Heart left ventricle (tissue), 16 donors: ENCODE measurements at regions not wholly inside any gene's neighbourhood (a gene's known extent, or its start where the extent isn't known, plus 50 kb on each side); places are given as distances from the start of the nearest gene placed in this dataset.

ENCODE experiments used
- ATAC-seq, 4 donors: fragments of 200-7000 bp; cut with Tn5 transposase; one replicate each; pipeline ENCODE4 v1.9.1; 2020 to 2022; ENCODE audit warnings: moderate library complexity in 4 of 4, mild to moderate bottlenecking in 3 of 4, moderate number of reproducible peaks in 1 of 4
- DNase-seq, 5 donors: peaks; one replicate each; pipeline ENCODE4 v3.0.0-alpha.2; 2020
- H3K27ac ChIP-seq, 12 donors: fragments of 200-600 bp; sonication (generic) in 4 of 12; one replicate each; pipeline versions ENCODE4 v1.5.0 to v1.8.0; 2016 to 2022; ENCODE audit warnings: mild to moderate bottlenecking in 2 of 12
- H3K27me3 ChIP-seq, 9 donors: fragments of 200-600 bp; sonication (generic) in 2 of 9; one replicate each; pipeline versions ENCODE4 v1.5.1 to v1.8.0; 2016 to 2022; ENCODE audit warnings: mild to moderate bottlenecking in 3 of 9
- H3K36me3 ChIP-seq, 9 donors: fragments of 200-600 bp; sonication (generic) in 2 of 9; one replicate each; pipeline versions ENCODE4 v1.5.0 to v1.8.0; 2018 to 2022; ENCODE audit warnings: mild to moderate bottlenecking in 2 of 9
- H3K4me1 ChIP-seq, 12 donors: fragments of 200-600 bp; sonication (generic) in 4 of 12; one replicate each; pipeline versions ENCODE4 v1.5.0 to v1.8.0; 2016 to 2022; ENCODE audit warnings: mild to moderate bottlenecking in 3 of 12
- H3K4me3 ChIP-seq, 12 donors: fragments of 200-600 bp; sonication (generic) in 4 of 12; one replicate each; pipeline versions ENCODE4 v1.5.0 to v1.8.0; 2017 to 2022; ENCODE audit warnings: mild to moderate bottlenecking in 9 of 12, moderate library complexity in 4 of 12
- H3K9me3 ChIP-seq, 12 donors: fragments of 200-600 bp; sonication (generic) in 4 of 12; one replicate each; pipeline versions ENCODE4 v1.5.0 to v1.8.0; 2016 to 2022; ENCODE audit warnings: mild to moderate bottlenecking in 1 of 12
- POLR2A ChIP-seq, 2 donors: fragments of 450-650 bp; IDR thresholded peaks; one replicate each; pipeline ENCODE4 v1.6.1; 2017; ENCODE audit warnings: antibody characterized with exemption in 2 of 2, mild to moderate bottlenecking in 2 of 2, moderate library complexity in 2 of 2
- WGBS, 4 donors: extraction: QIAGEN DNeasy Blood & Tissue Kit in 2 of 4; methylation state at CpG; one replicate each; pipeline versions ENCODE4 v1.1.5 to v1.1.7; 2013 to 2018; 5-methylcytosine and 5-hydroxymethylcytosine counted together
- intact Hi-C, 10 donors: fragments of 100-400 bp; cut with DNase I; formaldehyde crosslinking; loops; one replicate each; pipeline versions ENCODE4 v1.11.1 to v1.14.2; 2022
- TF ChIP-seq, protein P1 (sequence below), 12 donors: fragments of 200-600 bp; sonication (generic) in 4 of 12; IDR thresholded peaks; one replicate each; pipeline versions ENCODE4 v1.5.0 to v1.8.0; 2018 to 2022; ENCODE audit warnings: antibody characterized with exemption in 12 of 12, mild to moderate bottlenecking in 5 of 12
- donor health status: ischemic (EF 13 %, LVEDD 7.1; RV severe dilation, severe dysfunction).
- donor health status: healthy with polysubstance abuse.
- donor health status: DM: no; HTN: yes; CAD: no.
- donor health status: DM: no; HTN: no; CAD: no.
- donor health status: ischemic (EF 25% LVEDD 6.9; RV normal size, moderate dysfunction).
- donor health status: ischemic (EF 25% LVEDD 5.7; RV mildly dilated, moderate dysfunction).
- donor health status: healthy.
- donor health status: DM: yes; HTN: yes; CAD: no.
- donor health status: ischemic (EF 35%, LVEDD 5.7; RV mildly dilated, moderate dysfunction).
- donor health status: nonischemic (EF 11% LVEDD 7.7; RV severe dilation, severe dysfunction).
- donor health status: DM: yes; HTN: yes; CAD: no.
- donor health status: PGD.
- donor health status: ischemic (EF 29% LVEDD 5.4; RV normal size, mild dysfunction).
- donor health status: nonischemic (EF 23%, LVEDD 6.1; RV moderate dilation, normal function).

DNA sequence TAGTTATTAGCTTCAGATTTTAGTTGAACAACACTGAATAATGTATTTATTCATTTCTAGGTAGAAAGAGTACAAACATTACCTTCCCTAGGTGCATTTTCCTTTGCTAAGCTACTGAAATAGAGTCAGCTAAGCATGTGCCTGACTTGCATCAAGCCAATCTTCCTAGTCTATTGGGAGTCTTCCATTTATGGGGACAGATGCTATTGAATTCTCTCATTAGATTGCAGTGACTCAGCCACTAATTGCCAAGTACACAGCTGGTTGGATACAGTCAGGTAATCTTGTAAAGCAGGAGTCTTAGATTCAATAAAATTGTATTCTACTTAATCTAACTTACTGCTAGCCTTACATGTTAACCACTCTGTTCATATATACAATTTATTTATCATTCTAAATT is 55.2 kb upstream of the RPS13 start:
- DNase-seq (no peak), ATAC-seq (no peak)
- H3K27ac ChIP-seq = no peak overlapping the region
- H3K27me3 ChIP-seq = no peaks in the 10 kb centered on the region
- no peaks in the 10 kb centered on the region for H3K9me3 ChIP-seq
- H3K4me3 ChIP-seq = no peak overlapping the region
- H3K36me3 ChIP-seq = peaks cover 0 to 86% (median 70%) of the 10 kb centered on the region in 9 donors
- no peak for TF ChIP-seq POLR2A (IDR thresholded peaks at IDR 0.05)
- TF ChIP-seq, protein P1, sequence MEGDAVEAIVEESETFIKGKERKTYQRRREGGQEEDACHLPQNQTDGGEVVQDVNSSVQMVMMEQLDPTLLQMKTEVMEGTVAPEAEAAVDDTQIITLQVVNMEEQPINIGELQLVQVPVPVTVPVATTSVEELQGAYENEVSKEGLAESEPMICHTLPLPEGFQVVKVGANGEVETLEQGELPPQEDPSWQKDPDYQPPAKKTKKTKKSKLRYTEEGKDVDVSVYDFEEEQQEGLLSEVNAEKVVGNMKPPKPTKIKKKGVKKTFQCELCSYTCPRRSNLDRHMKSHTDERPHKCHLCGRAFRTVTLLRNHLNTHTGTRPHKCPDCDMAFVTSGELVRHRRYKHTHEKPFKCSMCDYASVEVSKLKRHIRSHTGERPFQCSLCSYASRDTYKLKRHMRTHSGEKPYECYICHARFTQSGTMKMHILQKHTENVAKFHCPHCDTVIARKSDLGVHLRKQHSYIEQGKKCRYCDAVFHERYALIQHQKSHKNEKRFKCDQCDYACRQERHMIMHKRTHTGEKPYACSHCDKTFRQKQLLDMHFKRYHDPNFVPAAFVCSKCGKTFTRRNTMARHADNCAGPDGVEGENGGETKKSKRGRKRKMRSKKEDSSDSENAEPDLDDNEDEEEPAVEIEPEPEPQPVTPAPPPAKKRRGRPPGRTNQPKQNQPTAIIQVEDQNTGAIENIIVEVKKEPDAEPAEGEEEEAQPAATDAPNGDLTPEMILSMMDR (IDR thresholded peaks at IDR 0.05) = no peak
- no peaks in the 10 kb centered on the region for H3K4me1 ChIP-seq
- intact Hi-C loops = no loop called here

DNA sequence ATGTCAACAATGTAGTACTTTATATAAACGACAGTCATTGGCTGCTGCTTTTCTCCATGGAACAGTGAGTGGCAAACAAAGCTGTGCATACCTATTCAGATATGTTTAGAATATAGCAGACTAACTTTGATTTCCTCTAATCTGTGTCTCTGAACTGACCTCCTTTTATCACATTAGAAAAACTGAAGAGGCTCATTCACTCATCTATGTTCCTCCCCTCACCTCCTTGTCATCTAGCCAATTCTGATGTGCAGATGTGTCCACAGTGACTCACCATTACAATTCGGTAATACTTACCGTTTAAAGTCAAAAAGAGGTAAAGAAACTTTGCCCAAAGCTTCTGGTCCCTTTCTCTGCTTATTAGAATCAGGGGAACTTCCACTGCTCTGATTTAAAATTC is 51.5 kb upstream of the RPS13 start:
- no peaks in the 10 kb centered on the region for H3K4me1 ChIP-seq
- ATAC-seq = no peak
- no peak overlapping the region for H3K27ac ChIP-seq
- TF ChIP-seq, protein P1 (IDR thresholded peaks at IDR 0.05) = no peak
- no peak for TF ChIP-seq POLR2A (IDR thresholded peaks at IDR 0.05)
- no peaks in the 10 kb centered on the region for H3K27me3 ChIP-seq
- peaks cover 0 to 93% (median 73%) of the 10 kb centered on the region in 9 donors for H3K36me3 ChIP-seq
- no peak overlapping the region for H3K4me3 ChIP-seq
- no peaks in the 10 kb centered on the region for H3K9me3 ChIP-seq
- no peak for DNase-seq
- WGBS, 4 donors = 76 to 88% (median 79%) methylated on average over 3 of the region's 3 CpGs
- intact Hi-C loops = no loop called here
